Thoracic aorta (tissue), 2 donors: ENCODE measurements at regions not wholly inside any gene's neighbourhood (a gene's known extent, or its start where the extent isn't known, plus 50 kb on each side); places are given as distances from the start of the nearest gene placed in this dataset.

Source experiments
- ATAC-seq: fragments of 150-250 bp; one replicate; pipeline ENCODE4 v1.8.0; 2017; ENCODE audit warnings: low read depth; ENCODE audit not compliant: insufficient number of reproducible peaks, low FRiP score
- DNase-seq: peaks from one replicate; pipeline ENCODE4 v3.0.0-alpha.2; 2020; ENCODE audit warnings: low spot score
- H3K27ac ChIP-seq, 2 donors: fragments of 200-600 bp; sonication (generic); 1 replicate in 1 of 2; 2 replicates in 1 of 2; pipeline ENCODE4 v1.5.1; 2016; ENCODE audit warnings: mild to moderate bottlenecking in 2 of 2, moderate library complexity in 2 of 2
- H3K27me3 ChIP-seq: fragments of 200-600 bp; sonication (generic); replicated peaks from 2 replicates; pipeline ENCODE4 v1.6.0; 2016; ENCODE audit warnings: mild to moderate bottlenecking; ENCODE audit not compliant: insufficient read depth
- H3K36me3 ChIP-seq: fragments of 200-600 bp; sonication (generic); one replicate; pipeline ENCODE4 v1.5.1; 2016
- H3K4me1 ChIP-seq, 2 donors: fragments of 200-600 bp; sonication (generic); 1 replicate in 1 of 2; 2 replicates in 1 of 2; pipeline versions ENCODE4 v1.5.1 to v1.6.0; 2016; ENCODE audit warnings: low read depth in 2 of 2, mild to moderate bottlenecking in 1 of 2; ENCODE audit not compliant: control insufficient read depth in 1 of 2
- H3K4me3 ChIP-seq: fragments of 200-600 bp; sonication (generic); 2 replicates; pipeline ENCODE4 v1.5.1; 2016; ENCODE audit warnings: mild to moderate bottlenecking
- H3K9me3 ChIP-seq: fragments of 200-600 bp; sonication (generic); 2 replicates; pipeline ENCODE4 v1.5.1; 2016
- TF ChIP-seq, protein P1 (sequence below): fragments of 200-600 bp; sonication (generic); IDR thresholded peaks from one replicate; pipeline ENCODE4 v1.5.1; 2019; ENCODE audit warnings: antibody characterized with exemption

DNA sequence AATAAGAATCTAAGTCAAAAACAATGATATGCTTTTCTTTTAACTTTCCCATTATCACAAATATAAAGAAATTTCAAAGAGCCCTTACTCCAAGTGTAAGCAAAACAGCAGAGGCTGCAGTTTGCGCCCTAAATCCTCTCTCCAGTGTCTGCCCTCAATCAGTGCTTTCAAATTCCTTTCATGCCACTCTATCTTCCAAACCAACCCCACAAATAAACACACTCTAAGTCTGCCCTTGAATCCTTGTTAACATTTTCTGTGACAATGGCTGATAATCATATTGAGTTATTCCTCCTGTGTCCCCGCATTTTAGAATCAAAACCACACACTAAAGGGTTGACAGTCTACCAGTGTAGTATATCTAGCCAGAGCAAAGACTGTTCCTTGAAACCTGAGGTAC, 317.9 kb upstream of the MARCKS start:
- TF ChIP-seq, protein P1, sequence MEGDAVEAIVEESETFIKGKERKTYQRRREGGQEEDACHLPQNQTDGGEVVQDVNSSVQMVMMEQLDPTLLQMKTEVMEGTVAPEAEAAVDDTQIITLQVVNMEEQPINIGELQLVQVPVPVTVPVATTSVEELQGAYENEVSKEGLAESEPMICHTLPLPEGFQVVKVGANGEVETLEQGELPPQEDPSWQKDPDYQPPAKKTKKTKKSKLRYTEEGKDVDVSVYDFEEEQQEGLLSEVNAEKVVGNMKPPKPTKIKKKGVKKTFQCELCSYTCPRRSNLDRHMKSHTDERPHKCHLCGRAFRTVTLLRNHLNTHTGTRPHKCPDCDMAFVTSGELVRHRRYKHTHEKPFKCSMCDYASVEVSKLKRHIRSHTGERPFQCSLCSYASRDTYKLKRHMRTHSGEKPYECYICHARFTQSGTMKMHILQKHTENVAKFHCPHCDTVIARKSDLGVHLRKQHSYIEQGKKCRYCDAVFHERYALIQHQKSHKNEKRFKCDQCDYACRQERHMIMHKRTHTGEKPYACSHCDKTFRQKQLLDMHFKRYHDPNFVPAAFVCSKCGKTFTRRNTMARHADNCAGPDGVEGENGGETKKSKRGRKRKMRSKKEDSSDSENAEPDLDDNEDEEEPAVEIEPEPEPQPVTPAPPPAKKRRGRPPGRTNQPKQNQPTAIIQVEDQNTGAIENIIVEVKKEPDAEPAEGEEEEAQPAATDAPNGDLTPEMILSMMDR: no peak
- no peak for DNase-seq
- H3K27me3 ChIP-seq: no peaks in the 10 kb centered on the region
- no peaks in the 10 kb centered on the region for H3K4me1 ChIP-seq
- H3K4me3 ChIP-seq: no peak overlapping the region
- H3K27ac ChIP-seq: no peak overlapping the region
- no peaks in the 10 kb centered on the region for H3K9me3 ChIP-seq
- no peak for ATAC-seq
- H3K36me3 ChIP-seq: no peaks in the 10 kb centered on the region

DNA sequence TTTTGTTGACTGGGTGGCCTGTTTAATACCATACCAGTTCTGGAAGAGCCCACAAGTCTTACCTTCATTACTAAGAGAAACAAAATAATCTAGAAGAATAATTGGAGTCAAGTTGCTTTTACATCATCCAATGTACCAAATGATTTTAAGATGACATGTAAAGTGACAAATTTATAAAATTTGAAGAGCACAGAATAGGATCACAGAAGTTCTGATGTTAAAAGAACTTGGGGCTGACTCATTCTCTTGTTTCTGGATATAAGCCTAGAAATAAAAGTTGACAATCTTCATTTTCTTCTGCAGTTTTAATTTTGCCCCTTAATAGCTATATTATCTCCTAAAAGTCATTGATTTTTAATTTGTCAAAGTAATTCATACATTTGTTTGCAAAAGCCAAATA, 317.5 kb upstream of the MARCKS start:
- TF ChIP-seq, protein P1: no peak
- Histone ChIP-seq H3K27ac (no peak overlapping the region), H3K4me3 (no peak overlapping the region), H3K9me3 (no peaks in the 10 kb centered on the region), H3K4me1 (no peaks in the 10 kb centered on the region), H3K36me3 (no peaks in the 10 kb centered on the region), H3K27me3 (no peaks in the 10 kb centered on the region)
- no peak for DNase-seq
- ATAC-seq: no peak

DNA sequence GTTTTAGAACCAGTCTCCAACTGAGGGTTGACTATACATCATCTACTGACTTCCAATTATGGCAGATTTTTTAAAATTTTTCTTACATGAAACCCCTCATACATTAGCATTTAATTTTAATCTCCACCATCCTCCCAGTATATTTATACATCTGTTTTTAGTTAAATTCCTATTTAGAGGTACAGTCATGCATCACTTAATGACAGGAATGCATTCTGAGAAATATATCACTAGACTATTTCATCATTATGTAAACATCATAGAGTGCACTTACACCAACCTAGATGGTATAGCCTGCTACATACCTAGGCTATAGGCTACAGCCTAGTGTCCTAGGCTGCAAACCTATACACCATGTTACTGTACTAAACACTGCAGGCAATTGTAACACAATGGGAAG, 316.7 kb upstream of the MARCKS start:
- Histone ChIP-seq H3K36me3 (no peaks in the 10 kb centered on the region), H3K27ac (no peak overlapping the region), H3K9me3 (no peaks in the 10 kb centered on the region), H3K4me1 (no peaks in the 10 kb centered on the region), H3K4me3 (no peak overlapping the region), H3K27me3 (no peaks in the 10 kb centered on the region)
- ATAC-seq (no peak), DNase-seq (no peak)
- TF ChIP-seq, protein P1: no peak

DNA sequence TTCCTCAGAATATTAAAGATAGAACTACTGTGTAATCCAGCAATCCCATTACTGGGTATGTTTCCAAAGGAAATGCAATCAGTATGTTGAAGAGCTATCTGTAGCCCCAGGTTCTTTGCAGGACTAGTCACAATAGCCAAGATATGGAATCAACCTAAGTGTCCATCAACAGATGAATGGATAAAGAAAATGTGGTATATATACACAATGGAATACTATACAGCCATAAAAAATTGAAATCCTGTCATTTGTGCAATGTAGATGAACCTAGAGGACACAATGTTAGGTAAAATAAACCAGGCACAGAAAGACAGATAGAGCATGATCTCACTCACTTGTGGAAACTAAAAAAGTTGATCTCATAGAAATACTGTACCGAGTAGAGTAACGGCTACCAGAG, 306.0 kb upstream of the MARCKS start:
- no peak for DNase-seq
- no peaks in the 10 kb centered on the region for H3K27me3 ChIP-seq

DNA sequence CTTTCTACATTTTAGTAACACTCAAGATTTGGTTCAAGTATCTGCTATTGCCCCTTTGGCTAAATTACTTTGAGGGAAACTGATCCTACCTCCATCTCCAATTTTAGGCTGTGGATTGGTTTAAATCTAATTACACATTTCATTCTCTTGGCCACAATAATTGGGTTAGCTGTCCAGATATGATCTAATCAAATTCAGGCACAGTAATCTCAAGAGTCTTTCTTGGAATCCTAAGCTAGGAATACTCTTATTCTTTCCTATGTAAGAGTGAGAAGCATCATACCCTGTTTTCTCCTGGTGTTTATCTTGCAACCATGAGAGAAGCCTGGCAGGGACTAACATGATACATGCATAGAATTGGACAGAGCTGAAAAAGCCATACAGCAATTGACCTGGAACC, 300.4 kb upstream of the MARCKS start:
- Histone ChIP-seq H3K36me3 (no peaks in the 10 kb centered on the region), H3K27me3 (no peaks in the 10 kb centered on the region), H3K4me1 (peaks cover 0 to 6% of the 10 kb centered on the region in 2 donors), H3K9me3 (no peaks in the 10 kb centered on the region), H3K27ac (no peak overlapping the region), H3K4me3 (no peak overlapping the region)
- no peak for ATAC-seq
- no peak for DNase-seq
- TF ChIP-seq, protein P1: no peak

More for the DNA sequence above, 306.0 kb upstream of the MARCKS start:
- ATAC-seq: no peak
- Histone ChIP-seq H3K4me1 (no peaks in the 10 kb centered on the region), H3K9me3 (no peaks in the 10 kb centered on the region), H3K36me3 (no peaks in the 10 kb centered on the region), H3K4me3 (no peak overlapping the region), H3K27ac (no peak overlapping the region)
- TF ChIP-seq, protein P1: no peak
